Type B pancreatic cell (in vitro differentiated cells): ENCODE measurements at regions not wholly inside any gene's neighbourhood (a gene's known extent, or its start where the extent isn't known, plus 50 kb on each side); places are given as distances from the start of the nearest gene placed in this dataset.

ENCODE experiments used
- DNase-seq: peaks from one replicate; pipeline ENCODE4 v3.0.0; 2021; ENCODE audit warnings: mixed read lengths; ENCODE audit not compliant: unreplicated experiment; ENCODE audit errors: extremely low spot score
- H3K27ac Mint-ChIP-seq: 2 replicates; pipeline ENCODE4 v1.8.0; 2021; ENCODE audit warnings: mild to moderate bottlenecking, mixed read lengths
- H3K27me3 Mint-ChIP-seq: 2 replicates; pipeline ENCODE4 v1.8.0; 2021; ENCODE audit warnings: mixed read lengths
- H3K36me3 Mint-ChIP-seq: 2 replicates; pipeline ENCODE4 v1.8.0; 2021; ENCODE audit warnings: mixed read lengths
- H3K4me1 Mint-ChIP-seq: one replicate; pipeline ENCODE4 v1.8.0; 2021; ENCODE audit warnings: mixed read lengths; ENCODE audit not compliant: unreplicated experiment
- H3K4me3 Mint-ChIP-seq: 2 replicates; pipeline ENCODE4 v1.8.0; 2021; ENCODE audit warnings: mild to moderate bottlenecking, mixed read lengths
- H3K9me3 Mint-ChIP-seq: 2 replicates; pipeline ENCODE4 v1.8.0; 2021; ENCODE audit warnings: mixed read lengths
- CTCF ChIP-seq: fragments of 200-600 bp; sonication (generic); conservative IDR thresholded peaks from 2 replicates; pipeline ENCODE4 v1.5.0; 2021; ENCODE audit warnings: antibody characterized with exemption, mild to moderate bottlenecking

DNA sequence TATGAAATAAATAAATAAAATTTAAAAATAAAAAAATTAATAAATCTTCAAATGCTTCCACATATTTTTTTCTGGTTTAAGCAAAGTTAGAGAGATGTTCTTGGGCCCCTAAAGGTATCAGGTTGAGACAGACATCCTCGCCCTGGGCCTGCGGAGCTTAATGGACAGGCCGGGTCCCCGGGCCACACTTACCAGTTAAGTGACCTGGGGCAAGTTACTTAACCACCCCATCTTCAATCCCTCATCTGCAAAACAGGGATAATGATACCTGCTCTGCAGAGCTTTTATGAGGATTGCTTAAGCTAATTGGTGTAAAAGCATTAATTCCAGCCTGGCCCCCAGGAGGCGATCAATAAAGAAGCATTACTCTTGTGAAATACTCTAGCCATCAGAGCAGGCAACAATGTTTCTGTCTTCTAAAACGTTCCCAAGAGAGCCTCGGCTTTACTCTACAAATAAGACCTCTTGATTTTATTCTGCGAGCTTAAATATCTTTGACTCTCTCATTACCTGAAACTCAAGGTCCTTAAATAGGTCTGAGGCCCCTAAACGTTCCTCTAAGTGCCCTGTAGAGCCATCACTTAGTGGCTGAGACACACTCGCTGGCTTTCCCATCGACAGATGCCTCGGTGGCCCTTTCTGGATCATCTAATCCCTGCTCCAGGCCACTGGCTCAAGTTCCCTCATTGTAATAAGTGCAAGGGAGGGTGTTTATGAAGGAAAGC lies 81.1 kb upstream of the DIO3 start:
- no peak for TF ChIP-seq CTCF
- peaks cover 31% of the 10 kb centered on the region for H3K4me1 Mint-ChIP-seq
- peak overlapping the region; percentile 6 for H3K27ac Mint-ChIP-seq
- no peaks in the 10 kb centered on the region for H3K36me3 Mint-ChIP-seq
- peak; percentile 47 for DNase-seq
- peaks cover 7% of the 10 kb centered on the region for H3K27me3 Mint-ChIP-seq
- no peak overlapping the region for H3K4me3 Mint-ChIP-seq
- no peaks in the 10 kb centered on the region for H3K9me3 Mint-ChIP-seq

- no peaks in the 10 kb centered on the region for H3K36me3 Mint-ChIP-seq
- no peak for TF ChIP-seq CTCF
- DNase-seq: peak; percentile 50
- H3K9me3 Mint-ChIP-seq: no peaks in the 10 kb centered on the region
- peaks cover 7% of the 10 kb centered on the region for H3K27me3 Mint-ChIP-seq
- no peak overlapping the region for H3K4me3 Mint-ChIP-seq
- H3K4me1 Mint-ChIP-seq: peaks cover 31% of the 10 kb centered on the region
- peak overlapping the region; percentile 6 for H3K27ac Mint-ChIP-seq
These were observed 80.4 kb upstream of the DIO3 start for GRCh38 chr14:101480747-101481530.

- peak; percentile 22 for DNase-seq
- TF ChIP-seq CTCF: no peak
- Mint-ChIP-seq H3K27me3 (peaks cover 7% of the 10 kb centered on the region), H3K9me3 (no peaks in the 10 kb centered on the region), H3K4me3 (no peak overlapping the region), H3K4me1 (peaks cover 28% of the 10 kb centered on the region), H3K36me3 (no peaks in the 10 kb centered on the region), H3K27ac (no peak overlapping the region)
These were observed 79.7 kb upstream of the DIO3 start for GRCh38 chr14:101481557-101481956.

DNA sequence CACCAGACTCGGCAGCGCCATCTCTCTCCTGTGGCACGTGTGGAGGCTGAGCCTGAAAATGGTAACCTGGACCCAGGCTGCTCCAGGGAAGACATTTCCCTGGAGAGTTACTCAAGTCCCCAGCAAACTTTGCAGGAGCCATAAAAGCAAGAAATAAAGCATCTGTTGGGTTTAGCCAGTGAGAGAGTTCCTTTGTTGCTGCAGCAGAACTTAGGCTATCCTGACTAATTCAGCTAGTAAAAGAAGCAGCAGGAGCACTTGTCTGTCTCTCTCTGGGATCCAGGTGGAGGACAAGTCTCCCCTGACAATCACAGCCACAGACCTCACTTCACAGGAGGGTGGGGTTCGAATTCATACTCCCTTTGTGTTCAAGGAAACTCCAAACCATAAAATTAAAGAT lies 79.2 kb upstream of the DIO3 start:
- no peak for DNase-seq
- H3K27ac Mint-ChIP-seq: no peak overlapping the region
- TF ChIP-seq CTCF: no peak
- no peaks in the 10 kb centered on the region for H3K9me3 Mint-ChIP-seq
- peaks cover 7% of the 10 kb centered on the region for H3K27me3 Mint-ChIP-seq
- H3K36me3 Mint-ChIP-seq: no peaks in the 10 kb centered on the region
- no peak overlapping the region for H3K4me3 Mint-ChIP-seq
- peaks cover 23% of the 10 kb centered on the region for H3K4me1 Mint-ChIP-seq

DNA sequence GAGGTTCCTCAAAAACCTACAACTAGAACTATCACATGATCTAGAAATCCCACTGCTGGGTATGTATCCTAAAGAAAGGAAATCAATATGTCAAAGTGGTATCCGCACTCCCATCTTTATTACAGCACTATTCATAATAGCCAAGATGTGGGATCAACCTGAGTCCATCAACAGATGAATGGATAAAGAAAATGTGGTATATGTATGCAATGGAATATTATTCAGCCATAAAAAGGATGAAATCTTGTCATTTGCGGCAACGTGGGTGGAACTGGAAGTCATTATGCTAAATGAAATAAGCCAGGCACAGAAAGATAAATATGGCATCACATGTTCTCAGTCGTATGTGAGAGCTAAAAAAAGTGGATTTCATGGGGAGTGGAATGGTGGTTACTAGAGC lies 77.5 kb upstream of the DIO3 start:
- H3K27ac Mint-ChIP-seq: no peak overlapping the region
- peaks cover 7% of the 10 kb centered on the region for H3K27me3 Mint-ChIP-seq
- peaks cover 15% of the 10 kb centered on the region for H3K4me1 Mint-ChIP-seq
- no peaks in the 10 kb centered on the region for H3K36me3 Mint-ChIP-seq
- no peak for DNase-seq
- H3K4me3 Mint-ChIP-seq: no peak overlapping the region
- no peaks in the 10 kb centered on the region for H3K9me3 Mint-ChIP-seq
- TF ChIP-seq CTCF: no peak
